ENCODE measurements at regions not wholly inside any gene's neighbourhood (a gene's known extent, or its start where the extent isn't known, plus 50 kb on each side); places are given as distances from the start of the nearest gene placed in this dataset.
"Not testable (repeated sequence)": the region's sequence is repeated elsewhere in the genome, so short reads cannot be mapped to it uniquely, and the experiment has no call there.

GRCh38 chr6:115221198-115221597 lies 839.5 kb downstream of the FRK start:
- DNase-seq (ENCODE audit: low spot score) = no peak

GRCh38 chr6:115220551-115221159 lies 840.0 kb downstream of the FRK start:
- DNase-seq (ENCODE audit: low spot score) = no peak

- no peak for DNase-seq (ENCODE audit: low spot score)
Measured at GRCh38 chr6:115219645-115220044, 841.0 kb downstream of the FRK start.

- peak; percentile 7 for DNase-seq (ENCODE audit: low spot score)
Measured at GRCh38 chr6:115216835-115217234, 843.9 kb downstream of the FRK start.

- no peak for DNase-seq (ENCODE audit: low spot score)
Measured at GRCh38 chr6:115214283-115214682, 846.4 kb downstream of the FRK start.

GRCh38 chr6:115203381-115203780 lies 857.3 kb downstream of the FRK start:
- no peak for DNase-seq (ENCODE audit: low spot score)

- no peak for DNase-seq (ENCODE audit: low spot score)
Measured at GRCh38 chr6:115194981-115195638, 852.3 kb upstream of the HS3ST5 start.

- no peak for DNase-seq (ENCODE audit: low spot score)
Measured at GRCh38 chr6:115191989-115192388, 849.2 kb upstream of the HS3ST5 start.

GRCh38 chr6:115190534-115190933 lies 847.7 kb upstream of the HS3ST5 start:
- DNase-seq (ENCODE audit: low spot score) = no peak

GRCh38 chr6:115175456-115175855 lies 832.6 kb upstream of the HS3ST5 start:
- DNase-seq (ENCODE audit: low spot score) = not testable (repeated sequence)

- not testable (repeated sequence) for DNase-seq (ENCODE audit: low spot score)
Measured at GRCh38 chr6:115165912-115166311, 823.1 kb upstream of the HS3ST5 start.

- no peak for DNase-seq (ENCODE audit: low spot score)
Measured at GRCh38 chr6:115159733-115160132, 816.9 kb upstream of the HS3ST5 start.

- DNase-seq (ENCODE audit: low spot score) = no peak
Measured at GRCh38 chr6:115137910-115138309, 795.1 kb upstream of the HS3ST5 start.

GRCh38 chr6:115133790-115134189 lies 791.0 kb upstream of the HS3ST5 start:
- DNase-seq (ENCODE audit: low spot score) = no peak

GRCh38 chr6:115131709-115132490 lies 789.1 kb upstream of the HS3ST5 start:
- no peak for DNase-seq (ENCODE audit: low spot score)

GRCh38 chr6:115121513-115121912 lies 778.7 kb upstream of the HS3ST5 start:
- DNase-seq (ENCODE audit: low spot score) = not testable (repeated sequence)

- no peak for DNase-seq (ENCODE audit: low spot score)
Measured at GRCh38 chr6:115120391-115120790, 777.6 kb upstream of the HS3ST5 start.

GRCh38 chr6:115091461-115091860 lies 748.6 kb upstream of the HS3ST5 start:
- DNase-seq (ENCODE audit: low spot score) = no peak

- no peak for DNase-seq (ENCODE audit: low spot score)
Measured at GRCh38 chr6:115078555-115078954, 735.7 kb upstream of the HS3ST5 start.

GRCh38 chr6:115071962-115072361 lies 729.1 kb upstream of the HS3ST5 start:
- DNase-seq (ENCODE audit: low spot score) = no peak

GRCh38 chr6:115067690-115068447 lies 725.0 kb upstream of the HS3ST5 start:
- DNase-seq (ENCODE audit: low spot score) = no peak

GRCh38 chr6:115064680-115065079 lies 721.9 kb upstream of the HS3ST5 start:
- DNase-seq (ENCODE audit: low spot score) = no peak

Measured in putamen (tissue), 1 donor.